GM20431 (cell line): ENCODE measurements at regions not wholly inside any gene's neighbourhood (a gene's known extent, or its start where the extent isn't known, plus 50 kb on each side); places are given as distances from the start of the nearest gene placed in this dataset.

Experiments
- in situ Hi-C: fragments of 300-500 bp; cut with MseI, MboI; formaldehyde crosslinking; loops from one replicate; pipeline ENCODE4 v1.15.0; 2020; ENCODE audit warnings: low sequenced_read_pairs; ENCODE audit not compliant: unreplicated experiment

DNA sequence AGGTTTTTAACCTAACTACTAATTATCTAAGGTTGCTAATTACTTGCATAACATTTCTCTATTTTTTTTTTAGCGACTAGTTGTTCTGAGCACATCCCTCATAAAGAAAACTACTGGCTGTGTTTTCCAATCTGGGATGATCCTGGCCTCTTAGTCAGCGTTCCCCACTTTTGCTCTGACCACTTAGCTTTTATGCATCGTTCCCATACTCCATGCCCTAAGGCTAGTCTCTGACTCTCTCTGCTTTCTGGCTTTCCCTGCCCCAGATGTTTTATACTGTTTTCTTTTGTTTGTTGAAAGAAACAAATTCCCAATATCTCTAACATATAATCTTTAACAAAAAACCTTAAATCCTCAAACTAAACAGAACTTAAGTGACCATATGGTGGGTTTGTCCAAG lies 217.9 kb downstream of the SPATA31D1 start:
- in situ Hi-C loops, result no loop called here

DNA sequence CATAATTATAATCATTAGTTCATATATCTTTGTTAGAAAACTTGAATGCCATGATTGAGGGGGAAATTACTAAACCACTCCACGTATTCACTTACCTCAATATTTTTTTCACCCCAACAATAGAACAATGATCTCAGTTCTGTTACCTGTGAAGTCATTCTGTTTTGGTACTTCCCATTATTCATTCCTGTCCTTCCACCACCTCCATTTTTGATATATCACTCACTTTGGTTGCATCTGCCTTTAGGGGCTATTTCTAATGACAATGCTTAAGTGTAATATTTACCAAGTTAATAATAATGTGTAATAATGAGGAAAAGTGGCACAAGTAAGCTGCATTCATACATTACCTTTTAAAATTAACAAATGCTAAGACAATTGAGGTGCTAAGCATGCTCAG lies 218.4 kb downstream of the SPATA31D1 start:
- in situ Hi-C loops, result no loop called here

DNA sequence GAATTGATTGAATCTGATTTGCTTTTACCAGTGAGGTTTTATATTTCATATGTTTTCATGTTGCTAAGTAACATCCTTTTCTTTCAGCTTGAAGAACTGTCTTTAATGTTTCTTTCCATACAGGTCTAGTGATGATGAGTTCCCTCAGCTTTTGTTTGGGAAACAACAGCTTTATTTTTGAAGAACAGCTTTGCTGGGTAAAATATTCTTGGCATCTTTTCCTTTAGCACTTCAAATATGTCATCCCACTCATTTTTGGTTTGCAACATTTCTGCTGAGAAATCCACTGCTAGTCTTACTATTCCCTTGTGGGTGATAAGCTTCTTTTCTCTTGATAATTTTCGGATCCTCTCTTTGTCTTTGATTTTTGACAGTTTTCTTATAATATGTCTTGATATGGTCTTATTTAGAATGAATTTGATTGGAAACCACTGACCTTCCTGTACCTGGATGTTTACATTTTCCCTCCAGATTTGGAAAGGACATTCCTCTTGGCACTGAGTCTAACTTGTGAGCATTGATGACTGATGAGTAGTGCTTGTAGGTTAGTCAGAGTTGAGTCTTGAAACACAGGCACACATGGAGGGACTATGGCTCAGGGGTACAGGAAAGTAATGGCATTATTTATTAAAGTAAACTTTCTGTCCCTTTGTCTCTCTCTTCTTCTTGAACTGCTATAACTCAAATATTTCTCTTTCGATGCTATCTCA lies 220.3 kb downstream of the SPATA31D1 start:
- in situ Hi-C loops, result no loop called here

DNA sequence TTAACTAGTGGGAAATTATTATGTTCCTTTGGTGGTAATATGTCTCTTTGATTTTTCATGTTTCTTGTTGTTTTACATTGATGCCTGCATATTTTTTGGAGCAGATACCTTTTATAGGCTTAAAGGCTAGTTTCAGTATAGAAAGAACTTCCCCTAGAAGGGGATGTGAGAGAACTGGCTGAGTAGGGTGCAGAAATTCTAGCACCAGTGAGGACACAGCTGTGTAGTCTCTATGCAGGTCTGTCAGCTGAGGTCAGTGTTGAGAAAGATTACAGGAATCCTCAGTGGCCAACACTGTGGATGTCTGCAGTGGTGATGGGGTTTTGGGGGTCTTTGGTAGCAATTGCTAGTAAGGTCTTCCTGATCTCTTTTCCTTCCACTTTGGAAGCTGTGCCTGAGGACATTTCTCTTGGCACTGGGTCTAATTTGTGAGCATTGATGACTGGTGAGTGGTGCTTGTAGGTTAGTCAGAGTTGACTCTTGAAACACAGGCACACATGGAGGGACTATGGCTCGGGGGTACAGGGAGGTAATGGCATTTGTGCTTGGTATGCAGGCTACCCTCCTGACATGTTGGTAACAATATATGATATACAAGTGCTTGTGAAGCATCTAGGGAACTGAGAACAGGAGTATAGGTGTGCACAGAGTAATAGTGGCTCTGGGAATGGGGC lies 221.4 kb downstream of the SPATA31D1 start:
- in situ Hi-C loops, result no loop called here

DNA sequence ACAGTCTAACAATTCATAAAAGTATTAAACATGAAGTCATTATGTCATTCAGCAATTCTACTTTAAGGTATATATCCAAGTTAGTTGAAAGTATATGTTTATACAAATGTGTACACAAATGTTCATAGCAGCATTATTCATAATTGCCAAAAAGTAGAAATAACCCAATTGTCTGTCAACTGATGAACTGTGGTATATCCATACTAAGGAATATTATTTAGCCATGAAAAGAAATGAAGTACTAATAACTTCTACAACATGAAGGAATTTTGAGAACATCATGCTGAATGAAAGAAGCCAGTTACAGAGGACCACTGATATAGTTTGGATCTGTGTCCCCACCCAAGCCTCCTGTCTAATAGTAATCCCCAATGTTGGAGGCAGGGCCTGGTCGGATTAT lies 224.3 kb downstream of the SPATA31D1 start:
- in situ Hi-C loops, result no loop called here

DNA sequence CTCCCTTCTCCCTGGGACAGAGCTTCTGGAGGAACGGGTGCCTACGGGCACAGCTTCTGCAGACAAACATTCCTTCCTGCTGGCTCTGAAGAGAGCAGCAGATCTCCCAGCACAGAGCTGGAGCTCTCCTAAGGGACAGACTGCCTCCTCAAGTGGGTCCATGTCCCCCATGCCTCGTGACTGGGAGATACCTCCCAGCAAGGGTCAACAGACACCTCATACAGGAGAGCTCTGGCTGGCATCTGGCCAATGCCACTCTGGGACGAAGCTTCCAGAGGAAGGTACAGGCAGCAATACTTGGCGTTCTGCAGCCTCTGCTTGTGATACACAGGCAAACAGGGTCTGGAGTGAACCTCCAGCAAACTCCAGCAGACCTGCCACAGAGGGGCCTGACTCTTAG lies 227.9 kb downstream of the SPATA31D1 start:
- in situ Hi-C loops, result no loop called here

DNA sequence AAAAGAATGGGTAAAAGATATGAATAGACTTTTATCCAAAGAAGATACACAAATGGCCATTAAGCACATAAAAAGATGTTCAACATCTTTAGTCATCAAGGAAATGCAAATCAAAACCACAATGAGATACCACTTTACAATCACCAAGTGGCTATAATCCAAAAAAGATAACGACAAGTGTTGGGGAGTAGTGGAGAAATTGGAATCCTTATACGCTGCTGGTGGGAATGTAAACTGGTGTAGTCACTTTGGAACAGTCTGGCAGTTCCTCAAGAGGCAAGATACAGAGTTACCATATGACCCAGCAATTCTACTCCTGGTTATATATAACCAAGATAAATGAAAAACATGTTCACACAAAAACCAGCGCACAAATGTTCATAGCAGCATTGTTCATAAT lies 234.9 kb downstream of the SPATA31D1 start:
- in situ Hi-C loops, result no loop called here

DNA sequence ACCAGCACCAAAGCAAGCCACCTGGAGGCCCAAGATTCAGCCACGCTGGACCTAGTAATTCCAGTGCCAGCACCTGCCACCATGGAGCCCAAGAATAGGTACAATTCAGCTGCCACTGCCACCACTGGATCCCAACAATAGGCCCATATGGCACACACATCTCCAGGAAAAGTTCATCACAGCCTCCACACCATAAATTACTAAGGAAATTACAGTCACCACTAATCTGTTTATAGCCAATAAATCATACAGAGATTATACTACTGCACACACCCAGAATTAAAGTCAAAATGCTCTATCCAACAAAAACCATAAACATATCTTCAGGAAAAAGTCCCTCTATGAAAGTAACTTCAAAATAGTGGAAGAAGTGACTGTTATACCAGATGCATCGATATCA lies 242.8 kb downstream of the SPATA31D1 start:
- in situ Hi-C loops, result no loop called here

DNA sequence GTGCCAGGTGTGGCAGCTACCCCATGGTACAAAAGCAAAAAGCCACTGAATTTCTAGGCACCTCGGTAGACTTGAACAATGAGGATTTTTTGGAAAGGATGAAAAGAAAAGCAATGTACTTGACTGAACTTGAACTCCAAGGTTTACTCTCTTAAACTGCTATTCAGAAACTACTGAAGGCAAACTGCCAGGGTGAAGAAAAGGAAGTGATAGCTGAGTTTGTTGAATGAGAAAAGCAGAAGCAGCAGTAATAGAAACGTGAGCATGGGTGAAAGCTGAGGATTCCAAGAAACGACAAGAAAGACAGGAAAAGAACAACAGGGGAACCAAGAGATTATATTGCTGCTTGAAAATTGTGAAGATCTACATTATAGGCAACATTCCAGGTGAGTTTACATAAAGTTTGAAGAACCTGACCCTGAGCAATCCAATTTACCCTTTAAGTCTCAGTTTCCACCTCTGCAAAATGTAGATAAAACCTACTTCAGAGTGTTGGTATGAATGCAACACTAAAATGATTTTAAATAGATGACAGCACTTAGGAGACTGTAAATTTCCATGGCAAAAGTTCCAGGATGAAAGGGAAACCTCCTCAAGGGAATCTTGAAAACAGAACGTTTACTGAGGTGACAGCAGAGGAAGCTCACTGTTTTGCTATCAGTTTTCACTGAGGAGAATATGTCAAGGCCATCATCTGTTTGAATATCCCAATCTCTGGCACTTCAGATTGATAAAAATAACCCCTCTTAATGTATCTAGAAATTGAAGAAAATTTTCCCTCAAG lies 245.8 kb downstream of the SPATA31D1 start:
- in situ Hi-C loops, result no loop called here

DNA sequence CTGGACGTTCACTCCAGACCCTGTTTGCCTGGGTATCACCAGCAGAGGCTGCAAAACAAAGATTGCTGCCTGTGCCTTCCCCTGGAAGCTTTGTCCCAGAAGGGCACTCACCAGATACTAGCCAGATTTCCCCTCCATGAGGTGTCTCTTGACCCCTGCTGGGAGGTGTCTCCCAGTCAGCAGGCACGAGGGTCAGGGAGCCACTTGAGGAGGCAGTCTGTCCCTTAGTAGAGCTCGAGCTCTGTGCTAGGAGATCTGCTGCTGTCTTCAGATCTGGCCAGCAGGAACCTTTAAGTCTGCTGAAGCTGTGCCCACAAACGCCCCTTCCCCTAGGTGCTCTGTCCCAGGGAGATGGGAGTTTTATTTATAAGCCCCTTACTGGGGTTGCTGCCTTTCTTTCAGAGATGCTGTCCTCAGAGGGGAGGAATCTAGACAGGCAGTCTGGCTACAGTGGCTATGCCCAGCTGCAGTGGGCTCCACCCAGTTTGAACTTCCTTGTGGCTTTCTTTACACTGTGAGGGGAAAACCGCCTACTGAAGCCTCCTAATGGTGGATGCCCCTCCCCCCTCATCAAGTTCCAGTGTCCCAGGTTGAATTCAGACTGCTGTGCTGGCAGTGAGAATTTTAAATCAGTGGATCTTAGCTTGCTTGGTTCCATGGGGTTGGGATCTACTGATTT lies 253.9 kb downstream of the SPATA31D1 start:
- in situ Hi-C loops, result no loop called here

DNA sequence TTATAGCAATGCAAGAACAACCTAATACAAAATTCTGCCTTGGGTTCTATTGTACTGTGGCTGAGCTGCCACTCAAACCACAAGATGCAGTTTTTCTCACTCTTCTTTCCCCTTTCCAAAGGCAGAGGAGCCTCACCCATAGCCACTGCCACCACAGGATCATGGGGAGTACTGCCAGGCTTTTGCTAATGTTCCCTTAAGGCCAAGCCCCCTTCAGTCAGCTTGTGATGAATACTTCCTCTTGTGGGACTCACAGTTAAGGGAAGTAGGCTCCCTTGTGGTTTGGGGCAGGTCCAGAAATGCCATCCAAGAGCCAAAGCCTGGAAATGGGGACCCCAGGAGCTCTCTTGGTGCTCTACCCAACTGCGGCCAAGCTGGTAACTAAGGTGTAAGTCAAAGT lies 258.7 kb downstream of the SPATA31D1 start:
- in situ Hi-C loops, result no loop called here

DNA sequence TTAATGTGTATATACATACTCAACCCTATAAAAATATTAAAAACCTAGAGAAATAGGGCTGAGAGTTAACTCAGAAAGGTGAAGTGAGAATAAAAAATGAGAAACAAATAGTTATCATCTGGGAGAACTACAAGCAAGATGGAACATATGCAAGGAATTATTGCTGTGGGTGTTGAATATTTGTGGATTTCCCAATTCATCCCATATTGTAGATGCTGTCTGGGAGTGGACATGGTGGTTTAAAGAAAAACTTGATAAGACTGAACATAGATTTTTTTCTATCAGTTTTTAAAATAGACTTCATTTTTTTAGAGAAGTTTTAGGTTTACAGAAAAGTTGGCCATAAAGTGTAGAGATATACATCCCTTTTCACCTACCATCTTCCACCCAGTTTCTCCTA lies 263.5 kb downstream of the SPATA31D1 start:
- in situ Hi-C loops, result no loop called here

DNA sequence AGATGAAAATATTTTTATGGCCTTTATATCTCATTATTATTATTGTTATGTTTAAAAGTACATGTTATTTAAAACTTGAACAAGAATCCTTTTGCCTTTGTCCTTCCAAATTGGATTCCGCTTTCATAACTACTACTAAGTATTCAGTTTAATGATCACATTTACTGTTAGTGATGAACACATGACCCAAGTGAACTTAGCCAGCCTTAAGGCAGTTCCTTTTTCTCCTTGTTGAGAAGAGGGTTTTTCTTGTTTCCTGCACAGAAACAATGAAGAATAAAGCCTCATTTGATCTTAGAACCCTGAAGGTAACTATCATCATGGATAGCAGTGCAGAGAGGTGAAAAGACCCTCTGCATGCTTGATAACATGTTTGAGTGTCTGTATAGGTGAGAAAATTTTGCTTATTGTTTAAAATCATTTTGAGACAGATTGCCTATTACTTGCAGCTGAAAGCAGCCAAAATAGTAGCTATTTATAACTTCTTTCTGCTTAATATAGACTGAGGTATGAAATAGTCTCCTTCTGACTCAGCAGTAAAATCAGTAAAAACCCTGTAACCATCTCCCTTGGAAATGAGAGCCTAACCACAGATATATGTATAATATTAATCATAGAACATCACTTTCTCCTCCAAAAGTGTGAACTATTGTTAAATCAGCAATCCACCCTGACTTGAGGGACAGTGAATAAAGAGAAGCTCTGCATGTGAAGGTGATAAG lies 266.2 kb downstream of the SPATA31D1 start:
- in situ Hi-C loops, result no loop called here

DNA sequence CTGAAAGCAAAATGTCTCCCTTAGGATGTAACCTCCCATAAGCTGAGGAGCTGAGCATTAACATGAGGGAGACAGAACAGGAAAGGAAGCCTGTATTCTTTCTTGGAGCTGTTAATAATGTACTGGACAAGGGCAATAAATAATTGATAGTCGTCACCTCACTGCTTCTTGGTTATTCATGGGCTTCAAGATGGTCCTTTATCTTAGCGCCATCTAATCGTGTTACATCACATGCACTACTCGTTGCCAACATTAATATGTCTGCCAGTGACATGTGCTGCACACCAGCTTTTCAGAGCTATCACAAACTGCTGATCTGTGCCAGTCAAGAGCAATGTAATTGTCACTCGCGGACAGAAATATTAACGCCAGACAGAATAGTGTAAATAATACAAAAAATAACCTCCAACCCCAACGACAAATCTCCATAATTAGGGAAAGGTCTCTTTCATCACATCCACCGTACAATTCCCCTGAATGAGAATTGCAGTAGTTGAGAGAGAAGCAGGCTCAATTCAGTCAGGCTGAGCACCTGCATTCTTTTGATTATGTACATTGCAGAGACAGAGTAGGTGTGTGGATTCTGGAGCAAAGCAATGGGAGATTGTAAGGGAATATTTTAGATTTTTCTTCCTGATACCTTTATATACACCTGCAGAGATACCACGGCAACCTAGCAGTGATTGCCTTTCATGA lies 267.1 kb downstream of the SPATA31D1 start:
- in situ Hi-C loops, result no loop called here

DNA sequence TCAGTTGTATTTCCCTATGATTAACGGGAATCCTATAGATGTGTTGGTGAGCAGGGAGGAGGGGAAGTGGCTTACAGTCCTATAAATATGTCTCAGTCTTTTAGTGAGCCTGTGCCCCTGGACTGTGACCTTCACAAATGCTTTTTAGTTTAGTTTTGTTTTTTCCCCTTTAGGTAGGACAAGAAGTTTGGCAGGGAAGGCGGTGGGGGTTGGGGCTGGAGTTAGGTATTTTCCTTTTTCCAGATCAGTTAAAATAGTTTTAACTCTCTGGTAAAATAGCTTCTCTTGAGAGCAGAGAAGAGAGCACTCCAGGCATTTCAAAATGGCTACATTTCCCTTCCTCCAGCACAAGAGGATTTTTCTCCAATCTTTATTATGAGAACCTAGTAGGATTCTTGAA lies 272.1 kb downstream of the SPATA31D1 start:
- in situ Hi-C loops, result no loop called here

DNA sequence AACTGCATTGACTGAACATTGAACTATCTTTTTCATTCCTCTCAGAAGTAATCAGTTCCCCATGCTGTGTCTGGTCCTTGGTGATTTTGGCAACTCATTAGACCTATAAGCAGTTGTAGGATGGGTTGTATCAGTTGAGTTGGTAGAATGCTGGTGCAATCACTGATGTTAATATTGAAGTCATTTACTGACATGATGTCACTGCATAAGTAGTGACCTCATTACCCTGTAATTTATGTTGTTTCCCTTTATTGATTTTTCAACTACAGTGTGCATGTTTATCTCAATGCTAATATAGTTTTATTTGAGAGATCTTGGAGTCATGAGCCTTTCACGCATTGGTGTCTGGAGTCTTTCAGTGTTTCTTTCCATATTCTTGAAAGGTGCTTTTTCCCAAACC lies 275.0 kb downstream of the SPATA31D1 start:
- in situ Hi-C loops, result no loop called here

DNA sequence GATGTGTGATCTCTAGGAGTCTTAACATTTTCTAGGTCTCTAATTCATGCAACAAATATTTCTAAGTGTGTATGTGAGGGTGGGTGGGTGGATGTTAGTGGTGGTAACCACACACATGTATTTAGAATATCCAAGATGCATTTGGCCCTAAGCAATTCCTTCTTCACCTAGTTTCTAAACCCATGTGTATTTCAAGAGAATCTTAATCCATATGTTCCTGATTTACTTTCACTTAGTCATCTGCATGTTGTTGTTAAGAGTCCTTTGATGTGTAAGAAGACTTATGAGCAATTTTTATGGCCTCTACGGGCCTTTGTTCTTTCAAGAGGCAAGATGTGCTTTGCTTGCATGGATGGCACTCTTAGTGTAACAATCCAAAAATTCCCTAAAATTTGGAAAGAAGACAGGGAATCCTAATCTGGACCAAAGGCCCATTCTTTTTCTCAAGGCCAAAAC lies 282.6 kb downstream of the SPATA31D1 start:
- in situ Hi-C loops, result no loop called here

DNA sequence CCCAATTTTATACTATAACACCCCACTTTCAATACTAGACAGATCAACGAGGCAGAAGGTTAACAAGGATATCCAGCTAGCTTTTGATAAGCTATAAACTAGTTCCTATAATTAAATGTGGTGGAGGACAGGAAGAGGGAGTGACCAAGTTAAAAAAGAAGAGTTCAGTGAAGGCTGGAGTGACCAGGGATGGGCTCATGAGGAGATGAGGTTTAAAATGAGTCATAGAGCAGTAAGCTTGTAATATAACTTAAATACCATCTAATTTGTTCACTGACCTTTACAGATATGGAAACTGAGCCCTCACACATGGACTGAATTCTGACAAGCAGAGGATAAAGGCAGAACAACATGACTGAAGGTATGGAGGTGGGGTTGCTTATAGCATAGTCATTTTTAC lies 284.5 kb downstream of the SPATA31D1 start:
- in situ Hi-C loops, result no loop called here

DNA sequence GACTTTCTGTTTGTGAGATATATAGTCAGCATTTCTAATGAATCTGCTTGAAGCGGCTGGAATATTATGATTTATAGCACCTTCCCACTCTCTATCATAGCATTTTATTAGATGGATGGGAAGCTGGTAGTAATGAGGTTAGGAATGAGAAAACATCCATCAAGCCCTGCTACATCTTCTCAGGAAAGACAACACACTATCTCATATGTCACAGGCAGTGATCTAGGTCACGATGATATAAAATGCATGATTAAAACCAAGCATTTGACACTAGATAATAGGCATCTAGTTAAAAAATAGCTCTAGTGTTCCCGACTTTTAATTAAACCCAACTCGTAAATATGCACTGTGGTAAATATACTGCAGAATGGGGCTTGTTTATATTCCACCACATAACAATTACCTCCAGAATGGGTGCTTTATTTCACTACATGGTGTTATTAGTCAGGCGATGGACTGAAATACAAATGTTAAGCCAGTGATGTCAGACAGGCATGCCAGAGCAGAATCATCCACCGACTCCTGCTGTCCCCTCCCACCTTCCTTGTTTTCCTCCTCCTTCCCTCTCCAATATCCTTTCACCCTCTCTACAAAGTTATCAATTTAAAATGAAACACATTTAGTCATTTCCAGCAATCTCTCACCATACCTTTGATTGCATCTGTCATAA lies 286.8 kb downstream of the SPATA31D1 start:
- in situ Hi-C loops, result no loop called here
